Esophagus muscularis mucosa (tissue), 2 donors: ENCODE measurements at regions not wholly inside any gene's neighbourhood (a gene's known extent, or its start where the extent isn't known, plus 50 kb on each side); places are given as distances from the start of the nearest gene placed in this dataset.

ENCODE experiments used
- POLR2A ChIP-seq: fragments of 450-650 bp; IDR thresholded peaks from one replicate; pipeline ENCODE4 v1.6.1; 2017; ENCODE audit warnings: antibody characterized with exemption, moderate library complexity, mild to moderate bottlenecking, low read depth
- POLR2AphosphoS5 ChIP-seq, 2 donors: sonication (generic); formaldehyde crosslinking; IDR thresholded peaks; one replicate each; pipeline ENCODE4 v1.6.1; 2017; ENCODE audit warnings: antibody characterized with exemption in 2 of 2

DNA sequence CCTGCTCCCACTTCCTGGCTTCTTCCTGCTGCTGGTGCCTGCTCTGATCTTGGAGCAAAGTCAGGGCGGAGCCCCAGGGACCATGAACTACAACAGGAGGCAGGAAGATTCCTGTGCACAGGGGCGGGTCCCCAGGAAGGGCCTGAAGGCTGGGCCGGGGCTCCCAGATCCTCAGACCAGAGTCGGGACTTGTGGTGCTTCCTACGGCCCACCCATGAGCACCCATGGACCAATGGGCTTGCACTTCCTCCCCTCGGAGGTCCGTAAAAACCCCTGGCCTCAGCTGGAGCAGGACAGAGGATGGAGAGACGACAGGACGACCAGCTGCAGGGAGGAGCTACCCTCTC, 1287.1 kb downstream of the TMEM121 start:
- no peak for TF ChIP-seq POLR2A
- no peak for TF ChIP-seq POLR2AphosphoS5 (IDR thresholded peaks at IDR 0.05)
